K562 (cell line): ENCODE measurements at regions not wholly inside any gene's neighbourhood (a gene's known extent, or its start where the extent isn't known, plus 50 kb on each side); places are given as distances from the start of the nearest gene placed in this dataset.

Source experiments
- ATAC-seq: fragments of 200-7000 bp; cut with Tn5 transposase; 3 replicates; pipeline ENCODE4 v1.9.1; 2020; ENCODE audit warnings: moderate library complexity
- BruUV-seq: library from RNA; stranded (reverse); fragments of 400-500 nt; replicated peaks from 2 replicates; lab custom pipeline; 2021; lab: Mats Ljungman, UMichigan
- CTCF ChIA-PET: fragments of 300-600 bp; formaldehyde crosslinking; extraction: SDS; loops from one replicate; lab custom pipeline; 2021; ENCODE audit warnings: low intra/inter-chr PET ratio; lab: Yijun Ruan, JAX
- POLR2A ChIA-PET: fragments of 300-600, 350-650 bp; sonication (Branson Sonifier 250); formaldehyde crosslinking; extraction: SDS; loops from one replicate; lab custom pipeline; 2021; ENCODE audit warnings: antibody characterized with exemption, inconsistent platforms; lab: Yijun Ruan, JAX
- DNase-seq, 4 experiments: peaks; one replicate each; pipeline versions ENCODE4 v3.0.0 to v3.0.0-alpha.2; 2011 to 2018; ENCODE audit warnings: low spot score in 3 of 4, mixed read lengths in 3 of 4; ENCODE audit errors: extremely low read depth in 1 of 4
- FAIRE-seq: peaks from 2 replicates; lab custom pipeline; 2011; peaks lifted over from hg19 to GRCh38; lab: Jason Lieb, UNC
- H2AFZ ChIP-seq: 2 replicates; pipeline ENCODE4 v1.6.0; 2011; ENCODE audit warnings: low read depth, low read length, control low read depth, inconsistent platforms
- H3K27ac ChIP-seq: fragments of 200-600 bp; 3 replicates; pipeline ENCODE4 v1.8.0; 2011; ENCODE audit warnings: low read depth, mild to moderate bottlenecking, control low read depth, inconsistent platforms, low read length, moderate library complexity, mixed read lengths; ENCODE audit errors: extremely low read depth
- H3K27me3 ChIP-seq, 2 experiments: fragments of 300-600 bp in 1 of 2; 2 replicates in 1 of 2; 3 replicates in 1 of 2; pipeline versions ENCODE4 v1.6.0 to v1.8.0; 2011; ENCODE audit warnings: inconsistent platforms in 2 of 2, low read length in 2 of 2, mild to moderate bottlenecking in 1 of 2, mixed read lengths in 1 of 2, moderate library complexity in 1 of 2; ENCODE audit not compliant: control insufficient read depth in 2 of 2, insufficient read depth in 2 of 2
- H3K36me3 ChIP-seq: fragments of 300-600 bp; 3 replicates; pipeline ENCODE4 v1.8.0; 2011; ENCODE audit warnings: mild to moderate bottlenecking, low read length, inconsistent platforms; ENCODE audit not compliant: control insufficient read depth, insufficient read depth
- H3K4me1 ChIP-seq, 2 experiments: fragments of 200-600 bp in 1 of 2; replicated peaks in 1 of 2; 2 replicates in 1 of 2; 3 replicates in 1 of 2; pipeline versions ENCODE4 v1.5.1 to v1.8.0; 2011; ENCODE audit warnings: inconsistent platforms in 2 of 2, low read length in 2 of 2, mild to moderate bottlenecking in 1 of 2, mixed read lengths in 1 of 2, moderate library complexity in 1 of 2; ENCODE audit not compliant: control insufficient read depth in 2 of 2, insufficient read depth in 2 of 2
- H3K4me2 ChIP-seq: 2 replicates; pipeline ENCODE4 v1.6.1; 2011; ENCODE audit warnings: low read length, control low read depth, inconsistent platforms, mixed read lengths; ENCODE audit not compliant: insufficient read depth
- H3K4me3 ChIP-seq: fragments of 200-600 bp; sonication (generic), shearing (Covaris generic); 2 replicates; pipeline ENCODE4 v1.5.1; 2016; ENCODE audit warnings: control low read depth, inconsistent platforms
- H3K79me2 ChIP-seq: fragments of 200-600 bp; 3 replicates; pipeline ENCODE4 v1.8.0; 2011; ENCODE audit warnings: low read length, inconsistent platforms; ENCODE audit not compliant: control insufficient read depth, insufficient read depth
- H3K9ac ChIP-seq, 2 experiments: 2 replicates each; pipeline versions ENCODE4 v1.6.0 to v1.6.1; 2011; ENCODE audit warnings: low read depth in 2 of 2, low read length in 2 of 2, control low read depth in 1 of 2, inconsistent platforms in 1 of 2, mild to moderate bottlenecking in 1 of 2, mixed read lengths in 1 of 2; ENCODE audit not compliant: insufficient read depth in 1 of 2
- H3K9me1 ChIP-seq: one replicate; pipeline ENCODE4 v1.6.0; 2011; ENCODE audit warnings: inconsistent platforms, mild to moderate bottlenecking, low read length, moderate library complexity; ENCODE audit not compliant: control insufficient read depth, insufficient read depth
- H3K9me3 ChIP-seq: replicated peaks from 2 replicates; pipeline ENCODE4 v1.5.1; 2011; ENCODE audit warnings: low read depth, low read length, inconsistent platforms; ENCODE audit not compliant: control insufficient read depth, insufficient read depth
- H4K20me1 ChIP-seq: replicated peaks from 2 replicates; pipeline ENCODE4 v1.6.1; 2011; ENCODE audit warnings: low read length, inconsistent platforms, mixed read lengths; ENCODE audit not compliant: control insufficient read depth, insufficient read depth
- BRCA1 ChIP-seq, 2 experiments: fragments of 450-650 bp in 1 of 2; sonication (generic) in 1 of 2; formaldehyde crosslinking in 1 of 2; IDR thresholded peaks; 2 replicates each; pipeline versions ENCODE4 v1.5.0 to v1.6.1; 2017 to 2020; ENCODE audit warnings: mild to moderate bottlenecking in 1 of 2, missing genetic modification reagents in 1 of 2
- HDAC2 ChIP-seq: fragments of 450-650 bp; IDR thresholded peaks from 2 replicates; pipeline ENCODE4 v1.6.1; 2016; ENCODE audit warnings: mild to moderate bottlenecking
- HNRNPUL1 ChIP-seq: fragments of 200-400 bp; formaldehyde crosslinking; IDR thresholded peaks from 2 replicates; pipeline ENCODE4 v1.6.1; 2017; ENCODE audit warnings: low read length
- JUN ChIP-seq, 2 experiments: sonication (generic) in 1 of 2; formaldehyde crosslinking in 1 of 2; IDR thresholded peaks; 2 replicates each; pipeline versions ENCODE4 v1.6.1 to v1.8.0; 2012 to 2022; ENCODE audit warnings: borderline replicate concordance in 2 of 2, mild to moderate bottlenecking in 2 of 2, improper control_type of control experiment in 1 of 2, low read depth in 1 of 2, low read length in 1 of 2, missing genetic modification reagents in 1 of 2
- KLF6 ChIP-seq: fragments of 250-450 bp; sonication (Bioruptor Pico); IDR thresholded peaks from 2 replicates; pipeline ENCODE4 v1.4.0; 2020; ENCODE audit warnings: mild to moderate bottlenecking, moderate library complexity, borderline replicate concordance
- MCM3 ChIP-seq: fragments of 450-650 bp; IDR thresholded peaks from 2 replicates; pipeline ENCODE4 v1.6.1; 2016
- OTX1 ChIP-seq: fragments of 450-650 bp; formaldehyde crosslinking; IDR thresholded peaks from 2 replicates; pipeline ENCODE4 v1.4.0; 2022; ENCODE audit warnings: mild to moderate bottlenecking
- POLR3G ChIP-seq: IDR thresholded peaks from 2 replicates; pipeline ENCODE4 v1.6.1; 2011; ENCODE audit not compliant: insufficient read length, insufficient replicate concordance; ENCODE audit errors: extremely low read depth
- XRCC5 ChIP-seq: fragments of 200-400 bp; formaldehyde crosslinking; IDR thresholded peaks from 2 replicates; pipeline ENCODE4 v1.6.1; 2017; ENCODE audit warnings: low read depth, mild to moderate bottlenecking, low read length
- YY1 ChIP-seq, 3 experiments: IDR thresholded peaks; 2 replicates each; pipeline ENCODE4 v1.6.1; 2011; ENCODE audit warnings: low read length in 2 of 3, mild to moderate bottlenecking in 2 of 3, moderate library complexity in 2 of 3, borderline replicate concordance in 1 of 3, control low read depth in 1 of 3, low read depth in 1 of 3; ENCODE audit not compliant: insufficient read depth in 3 of 3, insufficient replicate concordance in 2 of 3, control insufficient read depth in 1 of 3, insufficient read length in 1 of 3; ENCODE audit errors: extremely low read depth in 1 of 3
- ZKSCAN3 ChIP-seq: fragments of 250-450 bp; sonication (Bioruptor Pico); IDR thresholded peaks from 2 replicates; pipeline ENCODE4 v1.4.0; 2020
- ZNF253 ChIP-seq: fragments of 250-450 bp; sonication (Bioruptor Pico); conservative IDR thresholded peaks from 2 replicates; pipeline ENCODE4 v1.6.1; 2021; ENCODE audit warnings: mild to moderate bottlenecking
- ZNF778 ChIP-seq: fragments of 450-650 bp; formaldehyde crosslinking; IDR thresholded peaks from 2 replicates; pipeline ENCODE4 v1.4.0; 2020; ENCODE audit warnings: mild to moderate bottlenecking, moderate library complexity
- ZNF780A ChIP-seq: fragments of 250-450 bp; sonication (Bioruptor Pico); IDR thresholded peaks from 2 replicates; pipeline ENCODE4 v1.5.0; 2021; ENCODE audit warnings: mild to moderate bottlenecking
- in situ Hi-C: fragments of 300-500 bp; cut with MboI; formaldehyde crosslinking; loops from 4 replicates; pipeline ENCODE4 v1.15.0; 2018; ENCODE audit warnings: inconsistent platforms, mixed read lengths
- intact Hi-C: fragments of 100-400 bp; cut with micrococcal nuclease; formaldehyde crosslinking; loops from 2 replicates; pipeline ENCODE4 v1.14.2; 2022
- TF ChIP-seq, protein P1 (sequence below): IDR thresholded peaks from 2 replicates; pipeline ENCODE4 v1.6.1; 2016; ENCODE audit warnings: missing genetic modification characterization, missing compliant biosample characterization
- TF ChIP-seq, protein P2 (sequence below), 2 experiments: fragments of 450-650 bp; conservative IDR thresholded peaks; 2 replicates each; pipeline ENCODE4 v1.6.1; 2017; ENCODE audit warnings: mild to moderate bottlenecking in 2 of 2, moderate library complexity in 2 of 2
- TF ChIP-seq, protein P3 (sequence below): fragments of 250-450 bp; sonication (Bioruptor Pico); IDR thresholded peaks from 2 replicates; pipeline ENCODE4 v1.5.0; 2021

DNA sequence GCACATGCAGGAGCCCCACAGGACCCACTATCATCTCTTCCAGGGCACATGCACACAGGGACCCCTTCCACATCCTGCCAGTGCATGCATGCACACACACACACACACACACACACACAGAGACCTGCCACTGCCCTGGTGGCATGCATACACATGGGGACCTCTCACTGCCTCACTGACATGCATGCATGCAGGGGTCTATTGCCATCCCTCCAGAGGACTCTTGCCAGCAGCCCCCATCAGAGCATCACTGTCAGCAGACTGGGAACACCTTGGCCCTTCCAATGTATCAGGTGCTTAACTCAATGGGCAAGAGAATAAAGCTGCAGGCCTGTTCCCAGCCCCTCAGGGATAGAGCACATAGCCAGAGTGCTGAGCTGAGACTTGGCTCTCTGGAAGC is 433.6 kb upstream of the PPP1R2C start:
- H3K36me3 ChIP-seq: no peaks in the 10 kb centered on the region
- intact Hi-C loops: no loop called here

More for the DNA sequence above, 433.6 kb upstream of the PPP1R2C start:
- Histone ChIP-seq H3K9me1 (no peaks in the 10 kb centered on the region), H3K27me3 (no peaks in the 10 kb centered on the region), H4K20me1 (no peaks in the 10 kb centered on the region), H3K4me2 (no peak overlapping the region), H2AFZ (no peak overlapping the region), H3K79me2 (no peaks in the 10 kb centered on the region), H3K9ac (no peak overlapping the region), H3K27ac (no peak overlapping the region), H3K4me3 (no peak overlapping the region), H3K9me3 (no peaks in the 10 kb centered on the region), H3K4me1 (no peaks in the 10 kb centered on the region)
- in situ Hi-C loops: no loop called here
- POLR2A ChIA-PET: no interaction called here
- CTCF ChIA-PET: no interaction called here
- TF ChIP-seq, protein P1, sequence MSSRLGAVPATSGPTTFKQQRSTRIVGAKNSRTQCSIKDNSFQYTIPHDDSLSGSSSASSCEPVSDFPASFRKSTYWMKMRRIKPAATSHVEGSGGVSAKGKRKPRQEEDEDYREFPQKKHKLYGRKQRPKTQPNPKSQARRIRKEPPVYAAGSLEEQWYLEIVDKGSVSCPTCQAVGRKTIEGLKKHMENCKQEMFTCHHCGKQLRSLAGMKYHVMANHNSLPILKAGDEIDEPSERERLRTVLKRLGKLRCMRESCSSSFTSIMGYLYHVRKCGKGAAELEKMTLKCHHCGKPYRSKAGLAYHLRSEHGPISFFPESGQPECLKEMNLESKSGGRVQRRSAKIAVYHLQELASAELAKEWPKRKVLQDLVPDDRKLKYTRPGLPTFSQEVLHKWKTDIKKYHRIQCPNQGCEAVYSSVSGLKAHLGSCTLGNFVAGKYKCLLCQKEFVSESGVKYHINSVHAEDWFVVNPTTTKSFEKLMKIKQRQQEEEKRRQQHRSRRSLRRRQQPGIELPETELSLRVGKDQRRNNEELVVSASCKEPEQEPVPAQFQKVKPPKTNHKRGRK (tag): no peak
- TF ChIP-seq MCM3 (no peak), ZNF253 (CRISPR knock-in tag) (no peak), JUN (IDR thresholded peaks at IDR 0.05; ENCODE audit: borderline replicate concordance, low read depth, low read length) (no peak), JUN (CRISPR knock-in tag; IDR thresholded peaks at IDR 0.05; ENCODE audit: borderline replicate concordance) (no peak), HNRNPUL1 (no peak), KLF6 (no peak), YY1 (IDR thresholded peaks at IDR 0.05; ENCODE audit: borderline replicate concordance in 1 of 3, control insufficient read depth in 1 of 3, extremely low read depth in 1 of 3, insufficient read depth in 3 of 3, insufficient read length in 1 of 3, insufficient replicate concordance in 2 of 3, low read depth in 1 of 3, low read length in 2 of 3) (no peak), ZNF778 (CRISPR knock-in tag) (no peak), POLR3G (no peak), ZNF780A (CRISPR knock-in tag) (no peak), XRCC5 (no peak), HDAC2 (no peak), BRCA1 (IDR thresholded peaks at IDR 0.05) (no peak), BRCA1 (CRISPR knock-in tag; IDR thresholded peaks at IDR 0.05) (no peak), OTX1 (no peak), ZKSCAN3 (CRISPR knock-in tag) (no peak)
- TF ChIP-seq, protein P2, sequence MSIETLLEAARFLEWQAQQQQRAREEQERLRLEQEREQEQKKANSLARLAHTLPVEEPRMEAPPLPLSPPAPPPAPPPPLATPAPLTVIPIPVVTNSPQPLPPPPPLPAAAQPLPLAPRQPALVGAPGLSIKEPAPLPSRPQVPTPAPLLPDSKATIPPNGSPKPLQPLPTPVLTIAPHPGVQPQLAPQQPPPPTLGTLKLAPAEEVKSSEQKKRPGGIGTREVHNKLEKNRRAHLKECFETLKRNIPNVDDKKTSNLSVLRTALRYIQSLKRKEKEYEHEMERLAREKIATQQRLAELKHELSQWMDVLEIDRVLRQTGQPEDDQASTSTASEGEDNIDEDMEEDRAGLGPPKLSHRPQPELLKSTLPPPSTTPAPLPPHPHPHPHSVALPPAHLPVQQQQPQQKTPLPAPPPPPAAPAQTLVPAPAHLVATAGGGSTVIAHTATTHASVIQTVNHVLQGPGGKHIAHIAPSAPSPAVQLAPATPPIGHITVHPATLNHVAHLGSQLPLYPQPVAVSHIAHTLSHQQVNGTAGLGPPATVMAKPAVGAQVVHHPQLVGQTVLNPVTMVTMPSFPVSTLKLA (conservative IDR thresholded peaks at IDR 0.05): no peak
- TF ChIP-seq, protein P3, sequence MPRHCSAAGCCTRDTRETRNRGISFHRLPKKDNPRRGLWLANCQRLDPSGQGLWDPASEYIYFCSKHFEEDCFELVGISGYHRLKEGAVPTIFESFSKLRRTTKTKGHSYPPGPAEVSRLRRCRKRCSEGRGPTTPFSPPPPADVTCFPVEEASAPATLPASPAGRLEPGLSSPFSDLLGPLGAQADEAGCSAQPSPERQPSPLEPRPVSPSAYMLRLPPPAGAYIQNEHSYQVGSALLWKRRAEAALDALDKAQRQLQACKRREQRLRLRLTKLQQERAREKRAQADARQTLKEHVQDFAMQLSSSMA: no peak
- no peak for FAIRE-seq
- DNase-seq: no peak
- no peak for ATAC-seq
- no TSS peak for BruUV-seq
